GM18520 (cell line): ENCODE measurements at regions not wholly inside any gene's neighbourhood (a gene's known extent, or its start where the extent isn't known, plus 50 kb on each side); places are given as distances from the start of the nearest gene placed in this dataset.

ENCODE experiments used
- ATAC-seq: cut with Tn5 transposase; IDR thresholded peaks from one replicate; pipeline ENCODE4 v1.9.1; 2021; ENCODE audit not compliant: unreplicated experiment

- ATAC-seq: no peak
These were observed 301.4 kb upstream of the STXBP5 start for GRCh38 chr6:146902846-146903245.

GRCh38 chr6:146903451-146903850 lies 300.8 kb upstream of the STXBP5 start:
- no peak for ATAC-seq

DNA sequence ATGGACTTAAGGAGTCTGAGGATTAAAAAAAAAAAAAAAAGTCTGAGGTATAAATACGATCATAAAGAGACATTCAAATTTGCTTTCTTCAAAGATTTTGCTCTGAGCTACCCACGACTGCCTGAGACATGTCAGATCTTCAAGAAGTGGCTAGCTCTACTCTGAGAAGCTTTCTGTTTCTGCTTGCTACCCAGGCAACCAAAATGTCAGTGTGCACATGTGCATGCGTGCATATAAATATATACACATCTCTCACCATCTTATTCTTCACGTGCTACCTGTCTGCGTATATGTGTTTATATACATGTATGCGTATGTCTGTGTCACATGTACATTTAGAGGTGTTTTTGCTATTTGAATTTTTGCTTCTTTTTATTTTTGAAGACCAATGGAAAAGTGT lies 299.6 kb upstream of the STXBP5 start:
- no peak for ATAC-seq

- ATAC-seq: no peak
These were observed 299.0 kb upstream of the STXBP5 start for GRCh38 chr6:146905181-146905704.

- ATAC-seq: no peak
These were observed 295.4 kb upstream of the STXBP5 start for GRCh38 chr6:146908786-146909185.

GRCh38 chr6:146909376-146909775 lies 294.8 kb upstream of the STXBP5 start:
- ATAC-seq: no peak

DNA sequence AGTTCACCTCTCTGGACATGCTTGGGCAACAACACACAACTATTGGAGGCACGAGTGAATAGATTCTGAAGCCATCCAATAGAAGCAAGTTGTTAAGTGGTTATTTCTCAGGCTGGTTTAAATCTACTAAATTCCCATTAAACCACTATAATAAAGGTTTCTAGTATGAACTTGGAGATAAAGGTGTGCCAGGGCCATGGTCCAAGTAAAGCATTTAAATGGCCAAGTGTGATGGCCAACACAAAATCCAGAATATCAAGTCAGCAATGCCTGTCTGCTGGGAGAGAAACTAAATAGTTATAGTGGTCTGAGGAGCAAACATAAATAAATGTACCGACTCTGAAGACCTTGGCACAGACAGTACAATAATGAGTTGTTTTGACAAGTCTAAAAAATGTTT lies 294.3 kb upstream of the STXBP5 start:
- no peak for ATAC-seq

DNA sequence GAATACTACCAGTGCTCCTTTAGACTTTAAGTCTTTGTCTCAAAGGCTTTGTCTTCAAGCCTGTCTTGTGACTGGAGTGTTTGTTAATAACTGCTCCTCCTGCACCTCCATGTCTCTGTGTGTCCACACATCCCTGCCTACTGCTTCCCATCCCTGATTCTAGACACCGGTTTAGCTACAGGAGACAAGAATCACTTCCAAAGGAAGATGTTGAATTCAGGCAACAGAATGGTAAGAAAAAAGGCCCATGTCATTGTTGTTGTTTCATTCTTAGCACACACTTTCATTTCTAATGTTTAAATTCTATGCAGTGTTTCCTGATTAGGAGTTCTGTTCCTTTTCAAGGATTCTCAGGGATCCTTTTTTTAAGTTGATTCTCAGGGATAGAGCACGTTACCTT lies 293.6 kb upstream of the STXBP5 start:
- ATAC-seq: no peak

DNA sequence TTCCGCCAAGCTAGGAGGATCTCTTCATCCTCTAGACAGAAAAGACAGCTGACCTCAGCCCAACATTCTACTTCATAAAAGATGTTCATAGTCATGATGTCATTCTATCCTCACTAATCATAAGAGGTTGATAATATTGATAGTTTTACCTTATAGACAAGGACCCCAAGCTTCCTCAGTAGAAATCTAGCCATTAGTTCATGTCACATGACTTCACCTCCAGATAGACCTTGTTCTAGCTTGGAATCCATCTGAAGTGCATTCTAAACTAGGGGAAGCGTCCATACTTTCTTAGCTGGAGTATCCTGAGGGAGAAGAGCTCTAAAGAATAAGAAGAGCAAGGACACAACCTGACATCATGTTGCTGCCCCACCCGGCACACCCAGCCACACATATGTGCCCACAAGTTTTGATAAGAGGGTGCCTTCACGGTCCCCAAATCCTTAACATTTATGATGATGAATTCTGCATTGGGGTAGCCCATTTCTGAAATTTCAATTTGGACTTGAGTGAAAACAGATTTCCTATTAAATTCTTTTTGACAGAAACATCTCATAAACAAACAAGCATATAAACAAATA lies 292.5 kb upstream of the STXBP5 start:
- no peak for ATAC-seq

GRCh38 chr6:146912730-146913685 lies 291.2 kb upstream of the STXBP5 start:
- no peak for ATAC-seq

DNA sequence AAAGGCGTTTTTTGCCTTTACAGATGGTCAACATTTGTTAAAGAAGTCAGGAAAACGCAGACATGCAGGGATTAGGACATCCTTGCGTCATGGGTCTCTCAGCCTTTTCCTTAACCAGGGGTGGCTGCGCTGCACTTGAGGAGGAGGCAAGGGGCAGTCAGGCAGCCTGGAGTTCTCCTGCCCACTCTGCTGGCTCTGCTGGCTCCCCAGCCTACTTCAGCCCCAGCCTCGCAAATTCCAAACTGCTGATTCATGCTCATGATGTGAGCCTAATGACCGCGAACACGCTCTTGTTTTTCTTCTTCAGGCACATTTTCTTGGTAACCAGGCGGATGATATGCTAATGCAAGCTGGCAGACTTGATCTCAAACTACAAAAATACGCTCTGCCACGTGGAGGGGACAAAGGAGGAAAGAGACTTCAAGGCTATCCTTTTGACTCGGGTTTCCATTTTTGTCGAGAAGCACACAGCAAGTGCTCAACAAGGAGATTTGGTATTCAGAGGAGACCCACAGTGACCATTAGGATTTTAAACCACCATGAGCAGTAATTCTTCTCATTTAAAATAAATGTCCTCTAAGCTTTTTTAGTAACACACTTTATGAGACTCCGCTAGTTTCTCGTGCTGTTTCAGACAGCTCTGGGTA lies 290.3 kb upstream of the STXBP5 start:
- no peak for ATAC-seq

- ATAC-seq: no peak
These were observed 289.4 kb upstream of the STXBP5 start for GRCh38 chr6:146914489-146915483.

DNA sequence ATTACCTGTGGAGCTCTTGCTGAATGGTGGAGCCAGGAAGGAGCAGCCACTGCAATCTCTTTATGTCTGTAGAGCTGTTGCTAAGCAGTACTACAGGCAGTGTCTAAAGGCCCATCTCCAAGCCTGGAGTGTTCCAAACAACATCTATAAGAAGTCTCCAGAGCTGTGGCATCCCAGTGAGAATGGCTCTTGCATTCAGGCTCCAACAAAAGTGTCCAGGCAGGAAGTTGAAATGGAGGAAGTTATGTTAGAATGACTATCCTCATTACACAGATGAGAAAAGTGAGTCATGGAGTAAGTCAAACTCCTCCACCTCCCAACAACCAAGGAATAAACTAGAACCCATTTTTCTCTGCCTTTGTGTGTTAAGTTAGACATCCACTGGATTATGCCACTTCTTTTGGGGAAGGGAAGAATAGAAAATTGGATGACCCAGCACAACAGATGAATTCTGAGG lies 288.5 kb upstream of the STXBP5 start:
- no peak for ATAC-seq

- ATAC-seq: no peak
These were observed 287.7 kb upstream of the STXBP5 start for GRCh38 chr6:146916435-146917025.

DNA sequence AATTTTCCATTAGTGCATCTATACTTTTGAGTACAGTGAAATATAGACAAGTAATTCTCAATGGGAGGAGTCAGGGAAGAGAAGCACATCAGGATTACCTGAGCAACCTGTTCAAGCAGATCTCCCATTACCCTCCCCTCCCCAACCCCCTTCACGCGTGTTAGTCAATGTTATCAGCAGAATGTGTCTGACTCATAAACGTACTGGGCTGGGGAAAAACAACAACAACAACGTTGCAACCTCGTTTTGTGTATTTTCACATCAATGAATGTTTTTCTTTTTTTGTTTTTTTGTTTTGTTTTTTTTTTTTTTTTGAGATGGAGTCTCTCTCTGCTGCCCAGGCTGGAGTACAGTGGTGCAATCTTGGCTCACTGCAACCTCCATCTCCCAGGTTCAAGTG lies 287.0 kb upstream of the STXBP5 start:
- no peak for ATAC-seq

- no peak for ATAC-seq
These were observed 286.2 kb upstream of the STXBP5 start for GRCh38 chr6:146917979-146918378.

DNA sequence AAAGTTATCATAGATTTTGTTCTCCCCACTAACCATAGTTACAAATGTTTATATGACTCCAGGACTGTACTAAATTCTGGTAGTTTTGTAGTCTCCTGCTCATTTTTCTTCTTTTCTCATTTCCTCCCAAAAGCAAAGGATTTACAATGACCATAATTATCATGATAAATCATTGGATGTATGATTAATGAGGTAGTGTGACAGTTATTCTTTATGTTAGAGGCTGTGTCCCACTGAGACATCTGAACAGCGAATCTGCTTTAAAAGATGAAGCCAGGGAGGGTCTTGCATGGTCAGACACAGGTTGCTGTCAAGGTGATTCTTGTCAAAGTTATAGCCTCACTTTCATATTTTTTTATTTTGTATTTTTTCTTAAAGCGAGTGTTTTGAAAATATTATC lies 285.2 kb upstream of the STXBP5 start:
- ATAC-seq: no peak

DNA sequence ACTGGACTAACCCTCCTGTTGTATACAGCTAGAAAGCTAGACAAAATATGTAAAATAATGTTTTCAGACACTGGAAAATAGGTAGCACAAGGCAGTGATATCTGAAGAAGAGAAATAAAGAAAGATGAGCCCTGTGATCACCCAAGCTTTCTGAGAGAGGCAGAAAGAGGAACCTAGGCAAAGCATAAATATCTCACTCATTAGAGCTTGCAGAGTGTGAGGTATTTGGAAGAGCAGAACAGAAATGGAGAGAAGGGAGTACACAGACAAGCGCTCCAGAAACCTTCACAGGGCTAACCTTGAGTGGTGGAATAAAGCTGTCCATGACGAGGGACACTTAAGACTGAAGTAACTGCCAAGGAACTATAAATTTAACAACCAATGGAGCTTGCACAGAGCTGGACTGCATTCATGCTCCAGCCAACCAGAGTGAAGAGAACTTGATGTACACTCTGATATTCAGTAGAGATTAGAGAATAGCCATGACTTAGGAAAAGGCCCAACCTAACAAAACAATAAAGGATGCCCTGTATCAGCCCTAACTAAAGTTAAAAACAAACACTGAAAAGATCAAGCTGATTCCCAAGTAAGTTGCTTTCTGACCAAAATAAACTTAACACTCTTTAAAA lies 280.9 kb upstream of the STXBP5 start:
- ATAC-seq: no peak

GRCh38 chr6:146925846-146926245 lies 278.4 kb upstream of the STXBP5 start:
- no peak for ATAC-seq

- ATAC-seq: no peak
These were observed 275.7 kb upstream of the STXBP5 start for GRCh38 chr6:146928503-146928902.
